SK-N-SH (cell line): ENCODE measurements at regions not wholly inside any gene's neighbourhood (a gene's known extent, or its start where the extent isn't known, plus 50 kb on each side); places are given as distances from the start of the nearest gene placed in this dataset.

Experiments
- CTCF ChIA-PET: fragments of 300-600, 350-600 bp; formaldehyde crosslinking; extraction: SDS; loops from one replicate; lab custom pipeline; 2021; lab: Yijun Ruan, JAX
- POLR2A ChIA-PET: fragments of 350-600 bp; sonication (Branson Sonifier 250); formaldehyde crosslinking; extraction: SDS; loops from one replicate; lab custom pipeline; 2020; ENCODE audit warnings: antibody characterized with exemption, inconsistent platforms; lab: Yijun Ruan, JAX
- DNase-seq: peaks from one replicate; pipeline ENCODE4 v3.0.0; 2012
- H2AFZ ChIP-seq: fragments of 200-600 bp; sonication (generic); 2 replicates; pipeline ENCODE4 v1.8.1; 2016; ENCODE audit warnings: antibody characterized with exemption, mild to moderate bottlenecking, low read depth
- H3F3A ChIP-seq: fragments of 200-600 bp; sonication (generic); replicated peaks from 2 replicates; pipeline ENCODE3; 2016; ENCODE audit warnings: antibody characterized with exemption, mild to moderate bottlenecking; ENCODE audit not compliant: insufficient read depth
- H3K27ac ChIP-seq, 2 experiments: fragments of 200-500 bp in 1 of 2; fragments of 200-600 bp in 1 of 2; sonication (Bioruptor generic) in 1 of 2; sonication (generic), shearing (Covaris generic) in 1 of 2; 2 replicates each; pipeline versions ENCODE4 v1.5.1 to v1.6.1; 2014 to 2016; ENCODE audit warnings: low read depth in 2 of 2, inconsistent platforms in 1 of 2, low read length in 1 of 2, mild to moderate bottlenecking in 1 of 2, mixed read lengths in 1 of 2
- H3K27me3 ChIP-seq: fragments of 200-600 bp; sonication (generic), shearing (Covaris generic); 2 replicates; pipeline ENCODE4 v1.6.1; 2016; ENCODE audit warnings: mixed run types; ENCODE audit not compliant: insufficient read depth
- H3K36me3 ChIP-seq, 2 experiments: fragments of 200-500 bp in 1 of 2; fragments of 200-600 bp in 1 of 2; sonication (Bioruptor generic) in 1 of 2; sonication (generic) in 1 of 2; replicated peaks in 1 of 2; 2 replicates each; pipeline versions ENCODE3 to v1.5.1; 2014 to 2016; ENCODE audit warnings: low read length in 1 of 2, mild to moderate bottlenecking in 1 of 2; ENCODE audit not compliant: insufficient read depth in 2 of 2, control insufficient read depth in 1 of 2
- H3K4me1 ChIP-seq, 2 experiments: fragments of 200-500 bp in 1 of 2; fragments of 200-600 bp in 1 of 2; sonication (Bioruptor generic) in 1 of 2; sonication (generic), shearing (Covaris generic) in 1 of 2; 2 replicates each; pipeline versions ENCODE4 v1.5.1 to v1.6.1; 2014 to 2016; ENCODE audit warnings: low read depth in 1 of 2, low read length in 1 of 2, mixed run types in 1 of 2; ENCODE audit not compliant: insufficient read depth in 2 of 2, control insufficient read depth in 1 of 2
- H3K4me2 ChIP-seq: fragments of 200-600 bp; sonication (generic), shearing (Covaris generic); 2 replicates; pipeline ENCODE4 v1.6.1; 2017; ENCODE audit warnings: mixed run types
- H3K4me3 ChIP-seq, 2 experiments: fragments of 200-500 bp in 1 of 2; fragments of 200-600 bp in 1 of 2; sonication (Bioruptor generic) in 1 of 2; sonication (generic), shearing (Covaris generic) in 1 of 2; 2 replicates each; pipeline versions ENCODE4 v1.5.1 to v1.8.1; 2014 to 2016; ENCODE audit warnings: low read depth in 2 of 2, inconsistent platforms in 1 of 2, low read length in 1 of 2, mild to moderate bottlenecking in 1 of 2, mixed read lengths in 1 of 2, moderate library complexity in 1 of 2
- H3K79me2 ChIP-seq: fragments of 200-600 bp; sonication (generic); 2 replicates; pipeline ENCODE4 v1.8.1; 2017; ENCODE audit warnings: mild to moderate bottlenecking; ENCODE audit not compliant: insufficient read depth
- H3K9ac ChIP-seq: fragments of 200-600 bp; sonication (generic); 2 replicates; pipeline ENCODE4 v1.6.1; 2017; ENCODE audit warnings: mixed run types
- H3K9me2 ChIP-seq: fragments of 200-600 bp; sonication (generic); 2 replicates; pipeline ENCODE4 v1.6.1; 2017; ENCODE audit warnings: mixed run types
- H3K9me3 ChIP-seq: fragments of 200-600 bp; sonication (generic); 2 replicates; pipeline ENCODE4 v1.6.1; 2017; ENCODE audit warnings: mixed run types, mild to moderate bottlenecking, moderate library complexity
- H4K20me1 ChIP-seq: fragments of 200-600 bp; sonication (generic); 2 replicates; pipeline ENCODE4 v1.6.1; 2017; ENCODE audit warnings: mild to moderate bottlenecking, mixed run types; ENCODE audit not compliant: insufficient read depth
- CHD2 ChIP-seq: fragments of 150-350 bp; IDR thresholded peaks from 2 replicates; pipeline ENCODE4 v1.6.1; 2018; ENCODE audit warnings: low read length; ENCODE audit not compliant: partially characterized antibody
- ELF1 ChIP-seq: IDR thresholded peaks from 2 replicates; pipeline ENCODE4 v1.4.0; 2012
- EP300 ChIP-seq, 2 experiments: IDR thresholded peaks; 2 replicates each; pipeline versions ENCODE4 v1.4.0 to v1.6.1; 2012; ENCODE audit warnings: borderline replicate concordance in 1 of 2, low read depth in 1 of 2, low read length in 1 of 2
- EZH2phosphoT487 ChIP-seq: fragments of 200-600 bp; sonication (generic); IDR thresholded peaks from 2 replicates; pipeline ENCODE4 v1.6.1; 2017; ENCODE audit warnings: low read depth, mixed run types, mild to moderate bottlenecking, antibody characterized with exemption, moderate library complexity, borderline replicate concordance
- FOSL2 ChIP-seq: IDR thresholded peaks from 2 replicates; pipeline ENCODE4 v1.4.0; 2012; ENCODE audit warnings: low read depth, mild to moderate bottlenecking, moderate library complexity, borderline replicate concordance
- FOXJ3 ChIP-seq: sonication (generic); formaldehyde crosslinking; IDR thresholded peaks from 2 replicates; pipeline ENCODE4 v1.5.1; 2020; ENCODE audit warnings: mild to moderate bottlenecking, missing genetic modification reagents
- GATA2 ChIP-seq: sonication (generic); formaldehyde crosslinking; IDR thresholded peaks from 2 replicates; pipeline ENCODE4 v1.5.0; 2020; ENCODE audit warnings: mild to moderate bottlenecking, missing genetic modification reagents
- JUND ChIP-seq: IDR thresholded peaks from 2 replicates; pipeline ENCODE4 v1.4.0; 2012
- MXI1 ChIP-seq: IDR thresholded peaks from 2 replicates; pipeline ENCODE4 v1.6.1; 2012; ENCODE audit warnings: mild to moderate bottlenecking, low read depth, low read length, improper control_type of control experiment
- RCOR1 ChIP-seq: fragments of 150-350 bp; IDR thresholded peaks from 2 replicates; pipeline ENCODE4 v1.6.1; 2017; ENCODE audit warnings: antibody characterized with exemption, low read length
- RFX5 ChIP-seq: IDR thresholded peaks from 2 replicates; pipeline ENCODE4 v1.6.1; 2012; ENCODE audit warnings: mild to moderate bottlenecking, improper control_type of control experiment, low read length
- RXRA ChIP-seq: IDR thresholded peaks from 2 replicates; pipeline ENCODE4 v1.4.0; 2012; ENCODE audit warnings: low read depth, mild to moderate bottlenecking, borderline replicate concordance
- SIN3A ChIP-seq: IDR thresholded peaks from 2 replicates; pipeline ENCODE4 v1.6.1; 2012; ENCODE audit warnings: low read depth, mild to moderate bottlenecking, low read length, moderate library complexity, borderline replicate concordance
- TCF12 ChIP-seq: IDR thresholded peaks from 2 replicates; pipeline ENCODE4 v1.4.0; 2012
- TEAD4 ChIP-seq: IDR thresholded peaks from 2 replicates; pipeline ENCODE4 v1.4.0; 2012; ENCODE audit warnings: mild to moderate bottlenecking, borderline replicate concordance; ENCODE audit not compliant: insufficient read depth
- WGBS: methylation state at CpG from one replicate; pipeline ENCODE4 v1.1.6; 2017; ENCODE audit warnings: low lambda C conversion rate; 5-methylcytosine and 5-hydroxymethylcytosine counted together

- H3K4me2 ChIP-seq: no peak overlapping the region
- no peaks in the 10 kb centered on the region for H3K9me2 ChIP-seq
- H3K79me2 ChIP-seq: no peaks in the 10 kb centered on the region
- 25% methylated on average over 9 of the region's 9 CpGs for WGBS
- no peak overlapping the region for H3K4me3 ChIP-seq
- no peak overlapping the region for H3K27ac ChIP-seq
- H3K9me3 ChIP-seq: no peaks in the 10 kb centered on the region
- H3K4me1 ChIP-seq: peaks cover 0 to 29% of the 10 kb centered on the region in 2 experiments; a peak in 2 of 4 replicates
- H3K27me3 ChIP-seq: no peaks in the 10 kb centered on the region
- H3K36me3 ChIP-seq: no peaks in the 10 kb centered on the region
- no peaks in the 10 kb centered on the region for H3F3A ChIP-seq
- CTCF ChIA-PET: no interaction called here
- no peak for DNase-seq
- H2AFZ ChIP-seq: no peak overlapping the region
- no peaks in the 10 kb centered on the region for H4K20me1 ChIP-seq
- POLR2A ChIA-PET: no interaction called here
- H3K9ac ChIP-seq: no peak overlapping the region
- TF ChIP-seq EZH2phosphoT487: no peak
- TF ChIP-seq, all 33 proteins: peak for 0
Observed at GRCh38 chr12:131487388-131488124, 223.3 kb upstream of the SFSWAP start.

GRCh38 chr12:131489718-131490117 lies 221.2 kb upstream of the SFSWAP start:
- no peaks in the 10 kb centered on the region for H3K9me2 ChIP-seq
- no peak overlapping the region for H3K4me3 ChIP-seq
- WGBS: 36% methylated on average over 3 of the region's 3 CpGs
- no peaks in the 10 kb centered on the region for H3K79me2 ChIP-seq
- H3K9ac ChIP-seq: no peak overlapping the region
- CTCF ChIA-PET: no interaction called here
- TF ChIP-seq SIN3A (no peak), RFX5 (no peak), MXI1 (no peak), RCOR1 (no peak), TCF12 (no peak), FOSL2 (no peak), TEAD4 (no peak), CHD2 (no peak), FOXJ3 (no peak), JUND (no peak), GATA2 (CRISPR knock-in tag) (no peak), RXRA (no peak)
- TF ChIP-seq, all 33 proteins: peak for 0
- POLR2A ChIA-PET: no interaction called here
- H3K27ac ChIP-seq: no peak overlapping the region
- peaks cover 0 to 30% of the 10 kb centered on the region in 2 experiments; a peak in 2 of 4 replicates for H3K4me1 ChIP-seq
- H2AFZ ChIP-seq: no peak overlapping the region
- H3K4me2 ChIP-seq: no peak overlapping the region
- no peaks in the 10 kb centered on the region for H4K20me1 ChIP-seq
- H3K9me3 ChIP-seq: no peaks in the 10 kb centered on the region
- H3K27me3 ChIP-seq: no peaks in the 10 kb centered on the region
- H3F3A ChIP-seq: no peaks in the 10 kb centered on the region
- no peak for DNase-seq
- H3K36me3 ChIP-seq: no peaks in the 10 kb centered on the region

- H3K27me3 ChIP-seq: no peaks in the 10 kb centered on the region
- no peaks in the 10 kb centered on the region for H3K36me3 ChIP-seq
- no peaks in the 10 kb centered on the region for H3K9me3 ChIP-seq
- H3K9ac ChIP-seq: no peak overlapping the region
- WGBS: 19% methylated on average over 1 of the region's 1 CpG
- H3K9me2 ChIP-seq: no peaks in the 10 kb centered on the region
- H3K4me3 ChIP-seq: no peak overlapping the region
- POLR2A ChIA-PET: no interaction called here
- H3K4me1 ChIP-seq: peaks cover 0 to 30% of the 10 kb centered on the region in 2 experiments; a peak in 2 of 4 replicates
- H4K20me1 ChIP-seq: no peaks in the 10 kb centered on the region
- H3K4me2 ChIP-seq: no peak overlapping the region
- TF ChIP-seq EP300 (IDR thresholded peaks at IDR 0.05; ENCODE audit: borderline replicate concordance in 1 of 2, low read depth in 1 of 2, low read length in 1 of 2): peak in 1 of 2 experiments; percentile 46; a peak in 1 of 4 replicates
- peak; percentile 34; the same call in 1 of the 2 replicates for TF ChIP-seq RCOR1
- TF ChIP-seq GATA2 (CRISPR knock-in tag): peak; percentile 67
- TF ChIP-seq ELF1: no peak
- H3K27ac ChIP-seq: no peak overlapping the region
- H3F3A ChIP-seq: no peaks in the 10 kb centered on the region
- no peaks in the 10 kb centered on the region for H3K79me2 ChIP-seq
- H2AFZ ChIP-seq: no peak overlapping the region
- peak; percentile 62 for DNase-seq
- CTCF ChIA-PET: interaction anchor here (1.5 to 1.8 kb wide), 2 partner anchors 13 to 37 kb away, joined by 4 read pairs; no protein-coding TSS in a partner anchor
Observed at GRCh38 chr12:131491155-131491554, 219.7 kb upstream of the SFSWAP start.
